Endothelial cell of umbilical vein (primary cell): ENCODE measurements at regions not wholly inside any gene's neighbourhood (a gene's known extent, or its start where the extent isn't known, plus 50 kb on each side); places are given as distances from the start of the nearest gene placed in this dataset.

ENCODE experiments used
- POLR2A ChIP-seq: IDR thresholded peaks from 2 replicates; pipeline ENCODE4 v1.6.1; 2012; ENCODE audit warnings: low read depth, mild to moderate bottlenecking, control low read depth, low read length
- TF ChIP-seq, protein P1 (sequence below), 2 donors: IDR thresholded peaks; 1 replicate in 1 of 2; 2 replicates in 1 of 2; pipeline ENCODE4 v1.5.1; 2011; ENCODE audit warnings: low read length in 2 of 2, mild to moderate bottlenecking in 2 of 2, moderate library complexity in 2 of 2, control low read depth in 1 of 2, inconsistent platforms in 1 of 2, low read depth in 1 of 2; ENCODE audit not compliant: insufficient read depth in 1 of 2; ENCODE audit errors: extremely low read depth in 1 of 2

DNA sequence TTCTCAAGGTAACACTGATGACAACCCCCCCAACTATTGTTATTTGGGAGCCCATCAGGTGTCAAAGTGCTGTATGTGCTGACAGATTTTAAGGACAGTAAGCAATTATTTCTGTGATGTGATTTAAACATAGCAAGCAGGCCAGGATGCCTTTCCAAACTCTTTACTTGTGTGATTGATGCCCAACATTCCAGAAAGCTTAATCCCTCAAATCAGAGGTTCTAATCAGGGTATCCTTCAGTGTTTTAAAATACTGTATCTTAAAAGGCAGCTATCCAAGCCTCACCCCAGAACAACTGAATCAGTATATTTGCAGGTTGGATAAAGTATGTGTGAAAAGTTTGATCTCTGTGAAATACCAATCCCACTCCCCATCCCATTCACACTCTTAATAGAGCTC, 119.7 kb downstream of the GASK1B start:
- TF ChIP-seq, protein P1, sequence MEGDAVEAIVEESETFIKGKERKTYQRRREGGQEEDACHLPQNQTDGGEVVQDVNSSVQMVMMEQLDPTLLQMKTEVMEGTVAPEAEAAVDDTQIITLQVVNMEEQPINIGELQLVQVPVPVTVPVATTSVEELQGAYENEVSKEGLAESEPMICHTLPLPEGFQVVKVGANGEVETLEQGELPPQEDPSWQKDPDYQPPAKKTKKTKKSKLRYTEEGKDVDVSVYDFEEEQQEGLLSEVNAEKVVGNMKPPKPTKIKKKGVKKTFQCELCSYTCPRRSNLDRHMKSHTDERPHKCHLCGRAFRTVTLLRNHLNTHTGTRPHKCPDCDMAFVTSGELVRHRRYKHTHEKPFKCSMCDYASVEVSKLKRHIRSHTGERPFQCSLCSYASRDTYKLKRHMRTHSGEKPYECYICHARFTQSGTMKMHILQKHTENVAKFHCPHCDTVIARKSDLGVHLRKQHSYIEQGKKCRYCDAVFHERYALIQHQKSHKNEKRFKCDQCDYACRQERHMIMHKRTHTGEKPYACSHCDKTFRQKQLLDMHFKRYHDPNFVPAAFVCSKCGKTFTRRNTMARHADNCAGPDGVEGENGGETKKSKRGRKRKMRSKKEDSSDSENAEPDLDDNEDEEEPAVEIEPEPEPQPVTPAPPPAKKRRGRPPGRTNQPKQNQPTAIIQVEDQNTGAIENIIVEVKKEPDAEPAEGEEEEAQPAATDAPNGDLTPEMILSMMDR (IDR thresholded peaks at IDR 0.05; ENCODE audit: extremely low read depth in 1 of 2, insufficient read depth in 1 of 2, low read depth in 1 of 2, low read length in 2 of 2), result no peak
- TF ChIP-seq POLR2A, result no peak
